Prostate gland (tissue), 2 donors: ENCODE measurements at regions not wholly inside any gene's neighbourhood (a gene's known extent, or its start where the extent isn't known, plus 50 kb on each side); places are given as distances from the start of the nearest gene placed in this dataset.

Source experiments
- DNase-seq: peaks from one replicate; pipeline ENCODE4 v3.0.0-alpha.2; 2019; ENCODE audit warnings: low spot score
- H3K27ac ChIP-seq, 2 donors: fragments of 200-600 bp; sonication (generic); 2 replicates each; pipeline ENCODE4 v1.5.1; 2017 to 2019
- H3K27me3 ChIP-seq: fragments of 200-600 bp; sonication (generic); replicated peaks from 2 replicates; pipeline ENCODE4 v1.5.1; 2019; ENCODE audit not compliant: insufficient read depth
- H3K36me3 ChIP-seq, 2 donors: fragments of 200-600 bp; sonication (generic); 1 replicate in 1 of 2; 2 replicates in 1 of 2; pipeline versions ENCODE4 v1.5.1 to v1.8.1; 2017 to 2019
- H3K4me1 ChIP-seq: fragments of 200-600 bp; sonication (generic); replicated peaks from 2 replicates; pipeline ENCODE4 v1.5.1; 2019
- H3K4me3 ChIP-seq, 2 donors: fragments of 200-600 bp; sonication (generic); 2 replicates each; pipeline ENCODE4 v1.5.1; 2017 to 2019
- H3K9me3 ChIP-seq: fragments of 200-600 bp; sonication (generic); 2 replicates; pipeline ENCODE4 v1.5.1; 2017
- CTCF ChIP-seq, 4 experiments: fragments of 200-600 bp in 2 of 4; fragments of 450-650 bp in 2 of 4; sonication (generic) in 2 of 4; IDR thresholded peaks; 1 replicate in 3 of 4; 2 replicates in 1 of 4; pipeline ENCODE4 v1.5.1; 2016 to 2019; ENCODE audit warnings: antibody characterized with exemption in 4 of 4, mild to moderate bottlenecking in 2 of 4, moderate library complexity in 2 of 4
- POLR2A ChIP-seq: fragments of 450-650 bp; IDR thresholded peaks from one replicate; pipeline ENCODE4 v1.6.1; 2016; ENCODE audit warnings: antibody characterized with exemption, mild to moderate bottlenecking
- POLR2AphosphoS5 ChIP-seq: sonication (generic); formaldehyde crosslinking; IDR thresholded peaks from one replicate; pipeline ENCODE4 v1.6.1; 2017; ENCODE audit warnings: antibody characterized with exemption
- WGBS: methylation state at CpG from one replicate; pipeline ENCODE4 v1.1.5; 2018; 5-methylcytosine and 5-hydroxymethylcytosine counted together
- intact Hi-C: fragments of 100-400 bp; cut with DNase I; formaldehyde crosslinking; loops from one replicate; pipeline ENCODE4 v1.14.2; 2022

DNA sequence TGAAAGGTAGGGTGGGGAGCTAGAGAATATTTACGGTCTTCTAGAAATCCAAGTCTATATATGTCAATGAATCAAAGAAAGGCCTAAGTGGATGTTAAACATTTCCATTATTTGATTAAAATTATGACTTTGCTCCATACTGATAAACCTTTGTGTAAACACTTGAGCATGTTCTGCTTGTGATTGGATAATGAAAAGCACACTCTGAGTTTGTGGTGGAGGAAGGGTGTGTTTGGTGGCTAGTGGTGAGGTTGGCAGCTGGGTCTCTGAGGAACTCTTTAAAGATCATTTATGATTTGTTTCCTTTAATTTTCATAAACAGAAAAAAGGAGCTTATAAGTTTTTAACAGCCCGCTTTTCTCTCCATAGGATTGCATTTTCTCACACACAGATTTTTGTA, 84.7 kb downstream of the RFPL4B start:
- no peak for DNase-seq
- no peaks in the 10 kb centered on the region for H3K27me3 ChIP-seq
- no peaks in the 10 kb centered on the region for H3K9me3 ChIP-seq
- no peaks in the 10 kb centered on the region for H3K4me1 ChIP-seq
- no peak overlapping the region for H3K4me3 ChIP-seq
- intact Hi-C loops, result no loop called here
- WGBS, result 85% methylated on average over 2 of the region's 2 CpGs
- H3K36me3 ChIP-seq, result no peaks in the 10 kb centered on the region
- TF ChIP-seq POLR2A (no peak), POLR2AphosphoS5 (no peak), CTCF (IDR thresholded peaks at IDR 0.05) (no peak)
- no peak overlapping the region for H3K27ac ChIP-seq

DNA sequence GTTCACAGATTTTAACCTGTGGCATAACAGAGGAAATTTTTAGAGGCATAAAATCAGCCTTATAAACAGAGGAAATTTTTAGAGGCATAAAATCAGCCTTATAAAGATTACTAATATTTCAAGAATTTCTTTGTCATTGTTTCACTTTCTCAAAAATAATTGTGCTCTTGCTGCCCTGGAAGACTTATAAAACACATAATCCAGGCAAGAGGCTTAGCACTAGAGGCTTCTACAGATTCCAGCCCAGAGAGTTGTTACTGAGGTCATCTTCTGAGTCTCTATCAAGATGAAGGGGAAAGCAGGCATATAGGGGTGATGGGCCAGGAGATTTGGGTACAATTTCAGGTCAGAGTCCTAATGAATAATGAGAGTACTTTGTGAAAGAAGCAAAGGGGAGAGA, 85.7 kb downstream of the RFPL4B start:
- no peaks in the 10 kb centered on the region for H3K9me3 ChIP-seq
- intact Hi-C loops, result no loop called here
- DNase-seq, result no peak
- H3K4me3 ChIP-seq, result no peak overlapping the region
- H3K4me1 ChIP-seq, result no peaks in the 10 kb centered on the region
- H3K27ac ChIP-seq, result no peak overlapping the region
- H3K36me3 ChIP-seq, result no peaks in the 10 kb centered on the region
- no peak for TF ChIP-seq POLR2AphosphoS5
- no peak for TF ChIP-seq POLR2A
- TF ChIP-seq CTCF (IDR thresholded peaks at IDR 0.05), result no peak
- H3K27me3 ChIP-seq, result no peaks in the 10 kb centered on the region

GRCh38 chr6:112433457-112433856, 86.3 kb downstream of the RFPL4B start:
- Histone ChIP-seq H3K4me1 (no peaks in the 10 kb centered on the region), H3K4me3 (no peak overlapping the region), H3K27ac (no peak overlapping the region), H3K9me3 (no peaks in the 10 kb centered on the region), H3K27me3 (no peaks in the 10 kb centered on the region), H3K36me3 (no peaks in the 10 kb centered on the region)
- intact Hi-C loops, result no loop called here
- WGBS, result 36% methylated on average over 1 of the region's 1 CpG
- peak; percentile 49 for DNase-seq
- TF ChIP-seq POLR2AphosphoS5, result peak; percentile 82
- no peak for TF ChIP-seq CTCF (IDR thresholded peaks at IDR 0.05)

DNA sequence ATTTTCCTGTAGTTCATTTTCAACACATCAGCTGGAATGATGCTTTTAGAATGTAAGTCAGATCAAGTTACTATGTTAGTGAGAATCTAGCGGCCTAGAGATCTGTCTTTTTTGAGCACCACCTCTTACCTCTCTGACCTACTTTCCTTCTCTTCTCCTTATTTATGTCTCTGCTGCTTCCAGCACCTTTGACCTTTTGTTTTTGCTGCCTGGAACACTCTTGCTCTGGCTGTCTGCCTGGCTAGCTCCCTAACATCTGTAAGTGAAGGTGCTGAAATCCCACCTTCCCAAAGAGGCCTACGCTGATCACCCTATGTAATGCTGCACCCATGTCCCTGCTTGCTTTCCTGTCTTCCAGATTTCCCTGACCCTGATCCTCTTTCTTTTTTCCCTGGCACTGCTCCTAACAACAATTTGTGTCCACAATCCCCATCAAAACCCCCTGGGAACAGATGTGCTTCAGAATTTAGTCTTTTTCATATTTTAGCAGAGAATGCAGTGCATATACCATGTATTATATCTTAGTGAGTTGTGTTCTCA, 87.8 kb downstream of the RFPL4B start:
- WGBS, result 93% methylated on average over 2 of the region's 2 CpGs
- H3K27me3 ChIP-seq, result no peaks in the 10 kb centered on the region
- intact Hi-C loops, result no loop called here
- no peak for DNase-seq
- H3K27ac ChIP-seq, result no peak overlapping the region
- no peaks in the 10 kb centered on the region for H3K9me3 ChIP-seq
- H3K4me3 ChIP-seq, result no peak overlapping the region
- H3K4me1 ChIP-seq, result no peaks in the 10 kb centered on the region
- no peaks in the 10 kb centered on the region for H3K36me3 ChIP-seq
- TF ChIP-seq CTCF (IDR thresholded peaks at IDR 0.05) (no peak), POLR2A (no peak), POLR2AphosphoS5 (no peak)

DNA sequence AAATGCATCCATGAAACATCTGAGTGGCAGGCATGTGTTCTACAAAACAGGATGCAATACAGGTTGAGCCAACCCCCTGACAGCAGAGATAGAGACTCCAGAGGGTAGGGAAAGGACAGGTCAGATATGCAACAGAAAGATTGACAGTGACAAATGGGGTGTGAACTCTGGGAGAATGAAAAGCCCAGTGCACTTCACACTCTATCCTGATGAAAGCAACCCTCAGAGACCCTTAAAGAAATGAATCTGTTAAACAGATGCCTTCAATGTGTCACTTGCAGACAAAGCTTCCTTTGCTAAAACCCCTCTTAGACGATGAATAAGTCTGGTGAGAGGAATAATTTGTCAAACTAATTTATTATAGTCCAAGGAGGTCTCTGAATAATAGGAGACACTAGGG, 89.9 kb downstream of the RFPL4B start:
- Histone ChIP-seq H3K9me3 (no peaks in the 10 kb centered on the region), H3K27me3 (no peaks in the 10 kb centered on the region), H3K36me3 (no peaks in the 10 kb centered on the region), H3K4me3 (no peak overlapping the region), H3K4me1 (no peaks in the 10 kb centered on the region), H3K27ac (no peak overlapping the region)
- intact Hi-C loops, result no loop called here
- no peak for TF ChIP-seq POLR2AphosphoS5
- TF ChIP-seq CTCF (IDR thresholded peaks at IDR 0.05), result no peak
- TF ChIP-seq POLR2A, result no peak
- 76% methylated on average over 1 of the region's 1 CpG for WGBS
- no peak for DNase-seq
